SIG-M5 (cell line): ENCODE measurements at regions not wholly inside any gene's neighbourhood (a gene's known extent, or its start where the extent isn't known, plus 50 kb on each side); places are given as distances from the start of the nearest gene placed in this dataset.

Experiments used
- DNase-seq: peaks from one replicate; lab custom pipeline; 2025; lab: John Stamatoyannopoulos, UW

DNA sequence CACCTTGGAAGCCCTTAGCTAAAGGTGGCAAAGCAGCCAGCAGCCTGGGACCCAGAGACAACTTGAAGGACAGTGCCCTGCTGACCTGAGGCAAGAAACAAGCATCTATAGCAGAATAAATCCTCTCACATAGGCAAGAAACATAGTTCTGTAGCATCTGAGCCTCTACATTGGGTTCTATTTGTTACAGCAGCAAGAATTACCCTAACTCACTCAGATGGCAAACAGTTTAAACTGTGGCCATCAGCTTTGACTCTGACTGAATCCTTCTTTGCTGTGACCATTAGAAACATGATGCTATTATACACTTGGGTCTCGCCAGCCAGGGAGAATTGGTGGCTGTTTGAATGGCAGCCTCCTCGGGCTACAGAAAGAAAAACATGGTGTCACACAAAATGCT is 53.1 kb upstream of the CCL1 start:
- no peak for DNase-seq

DNA sequence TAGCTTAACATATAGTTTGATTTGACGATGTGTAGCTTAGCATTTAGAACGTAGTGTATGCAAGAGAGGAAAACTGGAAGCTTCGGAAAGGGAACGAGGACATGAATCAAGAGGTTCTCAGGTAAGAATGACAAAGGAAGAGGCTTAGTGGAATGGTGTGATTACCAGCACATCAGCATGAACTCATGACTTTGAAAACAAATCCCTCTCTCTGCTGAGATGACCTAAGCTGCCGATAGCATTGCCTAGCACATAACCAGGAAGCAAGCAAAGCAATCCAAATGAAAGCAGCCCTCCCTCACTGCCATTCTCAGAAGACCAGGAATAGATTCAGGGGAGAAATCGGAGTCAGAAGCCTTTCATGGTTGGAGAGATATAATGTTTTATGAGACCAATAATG is 51.3 kb upstream of the CCL1 start:
- no peak for DNase-seq

DNA sequence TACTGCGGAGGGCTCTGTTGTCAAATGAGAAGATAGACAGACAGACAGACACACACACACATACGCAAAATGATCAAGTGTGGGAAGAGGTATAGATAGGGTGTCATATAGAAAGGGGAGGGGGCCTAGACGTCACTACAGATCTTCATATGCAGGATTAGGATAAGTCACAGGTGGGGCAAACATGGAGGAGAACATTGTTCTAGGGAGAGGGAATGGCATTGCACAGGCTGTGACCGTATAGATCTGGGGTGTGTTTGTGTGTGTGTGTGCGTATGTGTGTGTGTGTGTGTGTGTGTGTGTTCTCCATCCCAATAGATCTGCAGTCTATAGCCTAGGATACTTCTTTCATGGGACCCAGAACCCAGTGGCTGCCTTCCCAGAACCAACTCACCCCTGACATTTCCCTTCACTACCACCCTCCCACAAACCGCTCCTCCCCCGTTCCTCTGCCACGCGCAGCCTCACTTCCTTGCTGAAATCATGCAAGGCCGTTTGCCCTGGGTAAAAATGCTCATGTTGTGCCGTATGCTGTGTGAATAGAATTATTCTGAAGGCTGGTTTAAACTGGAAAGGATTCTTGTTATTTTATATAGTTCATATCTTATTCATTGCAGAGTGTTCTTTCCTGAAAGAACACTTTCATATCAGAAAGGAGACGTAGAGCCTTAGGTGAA is 50.5 kb upstream of the CCL1 start:
- DNase-seq, result no peak

DNA sequence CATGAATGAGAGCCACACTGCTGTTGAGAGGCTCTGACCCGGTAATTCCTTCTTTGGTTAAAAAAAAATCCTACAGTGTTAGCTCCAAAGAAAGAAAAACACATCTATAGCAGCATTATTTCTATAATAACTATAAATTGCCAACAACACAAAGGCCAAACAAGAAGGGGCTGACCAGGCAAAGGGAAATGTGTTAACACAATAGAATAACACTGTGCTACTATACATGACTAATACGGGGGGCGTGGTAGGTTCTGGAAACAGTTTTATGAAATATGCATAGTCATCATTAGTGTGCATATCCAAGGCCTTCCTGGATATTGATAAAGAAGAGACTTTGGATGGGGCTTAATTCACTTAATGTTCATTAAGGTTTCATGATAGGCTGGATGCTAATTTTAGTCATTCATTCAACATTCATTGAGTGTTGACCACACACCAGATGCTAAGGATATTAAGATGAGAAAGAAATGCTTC is 50.0 kb upstream of the CCL1 start:
- DNase-seq, result no peak
